H1 (cell line): ENCODE measurements at regions not wholly inside any gene's neighbourhood (a gene's known extent, or its start where the extent isn't known, plus 50 kb on each side); places are given as distances from the start of the nearest gene placed in this dataset.

ENCODE experiments used
- CTCF ChIA-PET: fragments of 300-600 bp; sonication (Branson Sonifier 250); formaldehyde crosslinking; loops from one replicate; lab custom pipeline; 2021; ENCODE audit not compliant: partially characterized antibody; lab: Charles Lee
- POLR2A ChIA-PET: fragments of 300-600 bp; sonication (Branson Sonifier 250); formaldehyde crosslinking; loops from one replicate; lab custom pipeline; 2021; ENCODE audit warnings: inconsistent platforms; ENCODE audit not compliant: partially characterized antibody; lab: Charles Lee
- DNase-seq, 2 experiments: peaks; one replicate each; pipeline versions ENCODE4 v3.0.0 to v3.0.0-alpha.2; 2010 to 2022; ENCODE audit warnings: low spot score in 2 of 2, low read depth in 1 of 2, mixed read lengths in 1 of 2
- FAIRE-seq: peaks from 2 replicates; lab custom pipeline; 2011; peaks lifted over from hg19 to GRCh38; lab: Jason Lieb, UNC
- H2AFZ ChIP-seq: 2 replicates; pipeline ENCODE4 v1.8.1; 2012; ENCODE audit warnings: low read length, inconsistent platforms
- H2AK5ac ChIP-seq: 2 replicates; pipeline ENCODE4 v1.6.1; 2013; ENCODE audit warnings: low read depth, low read length
- H2BK120ac ChIP-seq: replicated peaks from 2 replicates; pipeline ENCODE3; 2013; ENCODE audit warnings: low read depth, low read length, inconsistent platforms
- H2BK12ac ChIP-seq: 2 replicates; pipeline ENCODE4 v1.6.1; 2013; ENCODE audit warnings: low read depth, low read length
- H2BK15ac ChIP-seq: 2 replicates; pipeline ENCODE4 v1.6.1; 2013; ENCODE audit warnings: low read length
- H2BK20ac ChIP-seq: 2 replicates; pipeline ENCODE4 v1.6.1; 2013; ENCODE audit warnings: low read length
- H2BK5ac ChIP-seq: 2 replicates; pipeline ENCODE4 v1.6.1; 2013; ENCODE audit warnings: low read depth, low read length
- H3K14ac ChIP-seq: 2 replicates; pipeline ENCODE4 v1.6.1; 2013; ENCODE audit warnings: inconsistent platforms; ENCODE audit not compliant: insufficient read length
- H3K18ac ChIP-seq: 2 replicates; pipeline ENCODE4 v1.6.1; 2013; ENCODE audit warnings: low read length; ENCODE audit errors: extremely low read depth
- H3K23ac ChIP-seq: 2 replicates; pipeline ENCODE4 v1.6.1; 2013; ENCODE audit warnings: inconsistent platforms; ENCODE audit not compliant: insufficient read length
- H3K23me2 ChIP-seq: 2 replicates; pipeline ENCODE4 v1.6.1; 2013; ENCODE audit warnings: low read depth, low read length
- H3K27ac ChIP-seq: 2 replicates; pipeline ENCODE4 v1.6.1; 2011; ENCODE audit warnings: low read depth, low read length, inconsistent platforms
- H3K27me3 ChIP-seq, 4 experiments: replicated peaks in 1 of 4; 1 replicate in 1 of 4; 2 replicates in 3 of 4; pipeline versions ENCODE4 v1.6.1 to v1.8.1; 2011 to 2013; ENCODE audit warnings: low read length in 3 of 4, mild to moderate bottlenecking in 3 of 4, inconsistent platforms in 2 of 4, mixed read lengths in 2 of 4, moderate library complexity in 1 of 4; ENCODE audit not compliant: control insufficient read depth in 3 of 4, insufficient read depth in 3 of 4; ENCODE audit errors: extremely low read depth in 1 of 4
- H3K36me3 ChIP-seq, 4 experiments: 2 replicates each; pipeline versions ENCODE4 v1.6.1 to v1.8.1; 2011 to 2013; ENCODE audit warnings: mild to moderate bottlenecking in 4 of 4, low read length in 3 of 4, moderate library complexity in 2 of 4, control low read depth in 1 of 4, inconsistent platforms in 1 of 4; ENCODE audit not compliant: insufficient read depth in 4 of 4, control insufficient read depth in 2 of 4
- H3K4ac ChIP-seq: replicated peaks from 2 replicates; pipeline ENCODE3; 2013; ENCODE audit warnings: low read length, low read depth, mixed read lengths, inconsistent platforms; ENCODE audit not compliant: insufficient read length
- H3K4me1 ChIP-seq, 4 experiments: replicated peaks in 1 of 4; 1 replicate in 1 of 4; 2 replicates in 3 of 4; pipeline versions ENCODE4 v1.6.1 to v1.8.1; 2011 to 2013; ENCODE audit warnings: low read length in 3 of 4, inconsistent platforms in 2 of 4, mixed read lengths in 1 of 4; ENCODE audit not compliant: insufficient read depth in 4 of 4, control insufficient read depth in 3 of 4
- H3K4me2 ChIP-seq, 2 experiments: 2 replicates each; pipeline versions ENCODE4 v1.6.1 to v1.8.1; 2011 to 2013; ENCODE audit warnings: low read depth in 2 of 2, low read length in 2 of 2, control low read depth in 1 of 2, inconsistent platforms in 1 of 2, mild to moderate bottlenecking in 1 of 2; ENCODE audit not compliant: insufficient read depth in 1 of 2
- H3K4me3 ChIP-seq, 4 experiments: fragments of 200-600, 300-600 bp in 1 of 4; sonication (generic), shearing (Covaris generic), sonication (Bioruptor Twin) in 1 of 4; 2 replicates each; pipeline versions ENCODE4 v1.5.1 to v1.8.1; 2011 to 2016; ENCODE audit warnings: low read length in 4 of 4, low read depth in 3 of 4, control low read depth in 2 of 4, inconsistent platforms in 2 of 4, mild to moderate bottlenecking in 2 of 4, mixed read lengths in 1 of 4, moderate library complexity in 1 of 4; ENCODE audit not compliant: insufficient read depth in 2 of 4; ENCODE audit errors: extremely low read depth in 1 of 4
- H3K56ac ChIP-seq: replicated peaks from 2 replicates; pipeline ENCODE3; 2013; ENCODE audit warnings: low read depth, mild to moderate bottlenecking, mixed read lengths, low read length, inconsistent platforms; ENCODE audit not compliant: insufficient read length
- H3K79me1 ChIP-seq: 2 replicates; pipeline ENCODE4 v1.6.1; 2013; ENCODE audit warnings: low read depth, low read length, control low read depth
- H3K79me2 ChIP-seq, 2 experiments: 2 replicates each; pipeline versions ENCODE4 v1.6.1 to v1.8.1; 2012 to 2013; ENCODE audit warnings: low read length in 2 of 2, mild to moderate bottlenecking in 2 of 2, inconsistent platforms in 1 of 2; ENCODE audit not compliant: insufficient read depth in 2 of 2, control insufficient read depth in 1 of 2
- H3K9ac ChIP-seq, 4 experiments: replicated peaks in 1 of 4; 1 replicate in 1 of 4; 2 replicates in 3 of 4; pipeline versions ENCODE4 v1.6.1 to v1.8.1; 2011 to 2013; ENCODE audit warnings: low read depth in 3 of 4, low read length in 3 of 4, control low read depth in 2 of 4, mild to moderate bottlenecking in 2 of 4, moderate library complexity in 2 of 4, inconsistent platforms in 1 of 4; ENCODE audit errors: extremely low read depth in 1 of 4
- H3K9me3 ChIP-seq, 2 experiments: 2 replicates each; pipeline versions ENCODE4 v1.6.1 to v1.8.1; 2012 to 2013; ENCODE audit warnings: mild to moderate bottlenecking in 2 of 2, moderate library complexity in 2 of 2, control low read depth in 1 of 2, inconsistent platforms in 1 of 2, low read depth in 1 of 2, low read length in 1 of 2, mixed read lengths in 1 of 2; ENCODE audit not compliant: insufficient read depth in 2 of 2
- H4K20me1 ChIP-seq, 2 experiments: replicated peaks in 1 of 2; 2 replicates each; pipeline versions ENCODE3 to v1.8.1; 2011 to 2013; ENCODE audit warnings: inconsistent platforms in 2 of 2, low read length in 2 of 2, mild to moderate bottlenecking in 1 of 2; ENCODE audit not compliant: insufficient read depth in 2 of 2, control insufficient read depth in 1 of 2
- H4K5ac ChIP-seq: 2 replicates; pipeline ENCODE4 v1.6.1; 2013; ENCODE audit warnings: low read length, low read depth, mixed read lengths, inconsistent platforms; ENCODE audit not compliant: insufficient read length
- H4K8ac ChIP-seq: 2 replicates; pipeline ENCODE4 v1.8.0; 2013; ENCODE audit warnings: mild to moderate bottlenecking, moderate library complexity, low read length, inconsistent platforms; ENCODE audit not compliant: insufficient read depth; ENCODE audit errors: extremely low read depth
- H4K91ac ChIP-seq: replicated peaks from 2 replicates; pipeline ENCODE3; 2013; ENCODE audit warnings: low read length, mixed read lengths, inconsistent platforms; ENCODE audit not compliant: insufficient read length
- GTF2F1 ChIP-seq: IDR thresholded peaks from 2 replicates; pipeline ENCODE4 v1.6.1; 2012; ENCODE audit warnings: low read depth, low read length, improper control_type of control experiment, borderline replicate concordance
- RBBP5 ChIP-seq: IDR thresholded peaks from 2 replicates; pipeline ENCODE4 v1.7.1; 2012; ENCODE audit warnings: low read depth, mild to moderate bottlenecking, inconsistent platforms, low read length, moderate library complexity, borderline replicate concordance
- SAP30 ChIP-seq: fragments of 300-600 bp; sonication (generic); IDR thresholded peaks from 2 replicates; pipeline ENCODE4 v1.7.1; 2012; ENCODE audit warnings: low read length, moderate library complexity, mild to moderate bottlenecking, inconsistent platforms; ENCODE audit not compliant: insufficient read depth, insufficient replicate concordance
- SP1 ChIP-seq: IDR thresholded peaks from 2 replicates; pipeline ENCODE4 v1.6.1; 2011; ENCODE audit warnings: low read depth, low read length

- H4K91ac ChIP-seq = no peak overlapping the region
- H3K18ac ChIP-seq = no peak overlapping the region
- no peak overlapping the region for H3K4ac ChIP-seq
- no peaks in the 10 kb centered on the region for H4K20me1 ChIP-seq
- no peak for FAIRE-seq
- ChIA-PET CTCF (no interaction called here), POLR2A (no interaction called here)
- H3K56ac ChIP-seq = no peak overlapping the region
- H3K9me3 ChIP-seq = no peaks in the 10 kb centered on the region
- H2BK15ac ChIP-seq = no peak overlapping the region
- H3K27ac ChIP-seq = no peak overlapping the region
- TF ChIP-seq SP1 (no peak), SAP30 (no peak), GTF2F1 (no peak), RBBP5 (no peak)
- no peak overlapping the region for H3K4me3 ChIP-seq
- no peak overlapping the region for H3K4me2 ChIP-seq
- no peaks in the 10 kb centered on the region for H3K4me1 ChIP-seq
- no peak overlapping the region for H2BK5ac ChIP-seq
- H3K23me2 ChIP-seq = no peaks in the 10 kb centered on the region
- no peaks in the 10 kb centered on the region for H3K79me1 ChIP-seq
- no peaks in the 10 kb centered on the region for H3K79me2 ChIP-seq
- no peak overlapping the region for H2BK120ac ChIP-seq
- no peak overlapping the region for H2AK5ac ChIP-seq
- H2BK20ac ChIP-seq = no peak overlapping the region
- no peak overlapping the region for H3K14ac ChIP-seq
- H3K27me3 ChIP-seq = no peaks in the 10 kb centered on the region
- no peak overlapping the region for H2BK12ac ChIP-seq
- H4K5ac ChIP-seq = no peak overlapping the region
- H3K9ac ChIP-seq = no peak overlapping the region
- no peak overlapping the region for H3K23ac ChIP-seq
- no peaks in the 10 kb centered on the region for H3K36me3 ChIP-seq
- no peak for DNase-seq
- H2AFZ ChIP-seq = no peak overlapping the region
- H4K8ac ChIP-seq = no peak overlapping the region
Observed at GRCh38 chrX:150182161-150182560, 181.0 kb upstream of the MAMLD1 start.
